Stomach smooth muscle (tissue), 2 donors: ENCODE measurements at regions not wholly inside any gene's neighbourhood (a gene's known extent, or its start where the extent isn't known, plus 50 kb on each side); places are given as distances from the start of the nearest gene placed in this dataset.
"Not testable (repeated sequence)": the region's sequence is repeated elsewhere in the genome, so short reads cannot be mapped to it uniquely, and the experiment has no call there.

Source experiments
- H3K27ac ChIP-seq: one replicate; pipeline ENCODE4 v1.7.0; 2013; ENCODE audit warnings: mild to moderate bottlenecking, low read length, inconsistent platforms
- H3K27me3 ChIP-seq, 2 donors: one replicate each; pipeline ENCODE4 v1.7.0; 2013; ENCODE audit warnings: low read length in 2 of 2; ENCODE audit not compliant: insufficient read depth in 2 of 2, control insufficient read depth in 1 of 2
- H3K36me3 ChIP-seq, 2 donors: one replicate each; pipeline ENCODE4 v1.7.0; 2013; ENCODE audit warnings: low read length in 2 of 2; ENCODE audit not compliant: control insufficient read depth in 2 of 2, insufficient read depth in 2 of 2
- H3K4me1 ChIP-seq: one replicate; pipeline ENCODE4 v1.7.0; 2013; ENCODE audit warnings: low read length; ENCODE audit not compliant: control insufficient read depth, insufficient read depth
- H3K4me3 ChIP-seq, 2 donors: one replicate each; pipeline ENCODE4 v1.7.0; 2013; ENCODE audit warnings: low read length in 2 of 2
- H3K9ac ChIP-seq, 2 donors: one replicate each; pipeline ENCODE4 v1.7.0; 2013; ENCODE audit warnings: low read length in 2 of 2, mild to moderate bottlenecking in 1 of 2
- H3K9me3 ChIP-seq, 2 donors: one replicate each; pipeline ENCODE4 v1.7.0; 2013; ENCODE audit warnings: low read length in 2 of 2; ENCODE audit not compliant: control insufficient read depth in 2 of 2
- donor health status: healthy.
- donor health status: Pancreatic carcinoma.

GRCh38 chr6:121548131-121548530 is 112.7 kb downstream of the GJA1 start:
- H3K27ac ChIP-seq, result no peak overlapping the region
- no peak overlapping the region for H3K4me3 ChIP-seq
- H3K9ac ChIP-seq, result no peak overlapping the region
- H3K27me3 ChIP-seq, result no peaks in the 10 kb centered on the region
- H3K4me1 ChIP-seq, result no peaks in the 10 kb centered on the region
- H3K9me3 ChIP-seq, result no peaks in the 10 kb centered on the region
- H3K36me3 ChIP-seq, result no peaks in the 10 kb centered on the region

- Histone ChIP-seq H3K9ac (no peak overlapping the region), H3K27ac (no peak overlapping the region), H3K4me1 (no peaks in the 10 kb centered on the region), H3K4me3 (no peak overlapping the region), H3K36me3 (no peaks in the 10 kb centered on the region), H3K9me3 (no peaks in the 10 kb centered on the region), H3K27me3 (no peaks in the 10 kb centered on the region)
These were observed 114.3 kb downstream of the GJA1 start for GRCh38 chr6:121549736-121550135.

DNA sequence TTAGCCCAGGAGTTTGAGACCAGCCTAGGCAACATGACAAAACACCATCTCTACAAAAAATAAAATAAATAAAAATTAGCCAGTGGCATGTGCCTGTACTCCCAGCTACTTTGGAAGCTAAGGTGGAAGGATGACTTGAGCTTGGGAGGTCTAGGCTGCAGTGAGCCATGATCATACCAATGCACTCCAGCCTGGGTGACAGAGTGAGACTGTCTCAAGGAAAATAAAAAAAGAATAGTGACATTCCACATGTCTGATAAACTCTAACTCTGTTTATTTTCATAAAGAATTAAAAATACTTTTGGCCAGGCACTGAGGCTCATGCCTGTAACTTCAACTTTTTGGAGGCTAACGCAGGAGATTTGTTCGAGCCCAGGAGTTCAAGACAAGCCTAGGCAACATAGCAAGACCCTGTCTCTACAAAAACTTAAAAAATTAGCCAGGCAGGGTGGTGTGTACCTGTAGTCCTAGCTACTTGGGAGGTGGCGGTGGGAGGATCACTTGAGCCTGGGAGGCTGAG is 115.1 kb downstream of the GJA1 start:
- no peaks in the 10 kb centered on the region for H3K4me1 ChIP-seq
- no peak overlapping the region for H3K27ac ChIP-seq
- H3K27me3 ChIP-seq, result no peaks in the 10 kb centered on the region
- H3K36me3 ChIP-seq, result no peaks in the 10 kb centered on the region
- H3K9ac ChIP-seq, result no peak overlapping the region
- H3K4me3 ChIP-seq, result no peak overlapping the region
- H3K9me3 ChIP-seq, result no peaks in the 10 kb centered on the region

DNA sequence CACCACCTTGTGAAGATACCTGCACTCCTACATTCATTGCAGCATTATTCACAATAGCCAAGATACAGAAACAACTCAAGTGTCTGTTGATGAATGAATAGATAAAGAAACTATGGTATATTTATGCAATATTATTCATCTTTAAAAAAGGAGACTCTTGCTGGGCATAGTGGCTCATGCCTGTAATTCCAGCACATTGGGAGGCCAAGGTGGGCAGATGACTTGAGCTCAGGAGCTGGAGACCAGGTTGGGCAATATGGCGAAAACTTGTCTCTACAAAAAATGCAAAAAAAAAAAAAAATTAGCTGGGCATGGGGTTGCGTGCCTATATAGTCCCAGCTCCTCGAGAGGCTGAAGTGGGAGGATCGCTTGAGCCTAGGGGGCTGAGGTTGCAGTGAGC is 119.8 kb downstream of the GJA1 start:
- H3K9me3 ChIP-seq, result no peaks in the 10 kb centered on the region
- H3K36me3 ChIP-seq, result no peaks in the 10 kb centered on the region
- H3K9ac ChIP-seq, result no peak overlapping the region
- H3K27me3 ChIP-seq, result no peaks in the 10 kb centered on the region
- no peaks in the 10 kb centered on the region for H3K4me1 ChIP-seq
- H3K4me3 ChIP-seq, result no peak overlapping the region
- H3K27ac ChIP-seq, result no peak overlapping the region

- H3K9me3 ChIP-seq, H3K36me3 ChIP-seq, H3K4me3 ChIP-seq, H3K27me3 ChIP-seq, H3K4me1 ChIP-seq, H3K27ac ChIP-seq, H3K9ac ChIP-seq: not testable (repeated sequence)
These were observed 120.7 kb downstream of the GJA1 start for GRCh38 chr6:121556149-121556548.

DNA sequence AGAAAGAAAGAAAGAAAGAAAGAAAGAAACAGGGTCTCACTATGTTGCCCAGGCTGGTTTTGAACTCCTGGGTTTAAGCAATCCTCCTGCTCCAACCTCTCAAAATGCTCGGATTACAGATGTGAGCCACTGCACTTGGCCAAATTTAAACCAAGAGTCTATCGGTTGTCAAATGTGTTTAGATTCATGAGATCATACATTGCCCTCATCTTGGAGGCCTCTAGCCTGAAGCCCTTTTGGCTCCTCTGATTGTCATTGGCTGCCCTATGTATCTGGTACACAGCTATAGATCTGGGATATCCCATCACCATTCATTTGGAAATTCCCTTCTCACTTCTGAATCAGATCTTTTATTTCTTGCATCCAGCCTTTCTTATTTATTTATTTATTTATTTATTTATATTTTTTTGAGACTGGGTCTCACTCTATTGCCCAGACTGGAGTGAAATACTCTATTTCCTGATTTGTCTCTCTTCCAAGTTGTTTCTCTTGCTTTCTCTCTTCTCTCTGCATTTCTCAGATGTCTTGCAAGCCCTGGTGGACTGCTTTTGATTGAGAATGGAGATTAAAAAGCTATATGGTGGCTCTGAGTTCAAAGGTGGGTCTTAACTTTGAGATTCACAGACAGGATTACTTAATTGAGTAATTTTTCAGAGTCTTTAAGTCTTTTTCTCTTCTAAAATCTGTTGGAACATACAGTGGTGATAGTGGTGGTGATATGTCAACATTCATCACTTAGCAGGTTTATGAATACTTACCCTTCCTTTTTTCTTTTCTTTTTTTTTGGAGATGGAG is 121.9 kb downstream of the GJA1 start:
- Histone ChIP-seq H3K27me3 (no peaks in the 10 kb centered on the region), H3K9me3 (no peaks in the 10 kb centered on the region), H3K9ac (no peak overlapping the region), H3K27ac (no peak overlapping the region), H3K4me1 (no peaks in the 10 kb centered on the region), H3K4me3 (no peak overlapping the region), H3K36me3 (no peaks in the 10 kb centered on the region)

DNA sequence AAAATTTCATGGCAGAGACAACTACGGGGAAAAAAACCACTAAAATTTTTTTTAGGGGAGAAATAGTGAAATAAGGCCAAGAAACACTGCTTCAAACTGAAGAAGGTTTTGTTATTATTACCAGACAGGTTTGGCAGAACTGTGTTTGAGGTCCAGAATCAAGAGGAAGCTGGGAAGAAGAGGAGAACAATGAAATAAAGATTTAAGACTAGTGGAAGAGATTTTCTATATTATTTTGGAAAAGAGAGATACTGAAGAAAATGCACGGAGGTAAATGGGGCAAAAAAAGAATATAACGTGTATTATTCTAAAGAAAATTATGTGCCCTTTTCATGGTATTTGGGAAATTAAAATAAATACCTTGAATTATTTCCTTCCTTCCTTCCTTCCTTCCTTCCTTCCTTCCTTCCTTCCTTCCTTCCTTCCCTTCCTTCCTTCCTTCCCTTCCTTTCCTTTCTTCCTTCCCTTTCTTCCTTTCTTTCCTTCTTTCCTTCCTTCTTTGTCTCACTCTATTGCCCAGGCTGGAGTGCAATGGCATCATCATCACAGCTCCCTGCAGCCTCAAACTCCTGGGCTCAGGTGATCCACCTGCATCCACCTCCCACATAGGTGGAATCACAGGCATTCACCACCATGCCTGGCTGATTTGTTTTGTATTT is 124.3 kb downstream of the GJA1 start:
- no peaks in the 10 kb centered on the region for H3K27me3 ChIP-seq
- peaks cover 0 to 8% of the 10 kb centered on the region in 2 donors for H3K9me3 ChIP-seq
- no peaks in the 10 kb centered on the region for H3K36me3 ChIP-seq
- H3K27ac ChIP-seq, result no peak overlapping the region
- H3K4me3 ChIP-seq, result no peak overlapping the region
- no peak overlapping the region for H3K9ac ChIP-seq
- H3K4me1 ChIP-seq, result no peaks in the 10 kb centered on the region

- Histone ChIP-seq H3K36me3 (no peaks in the 10 kb centered on the region), H3K27me3 (no peaks in the 10 kb centered on the region)
These were observed 125.0 kb downstream of the GJA1 start for GRCh38 chr6:121560476-121560875.

DNA sequence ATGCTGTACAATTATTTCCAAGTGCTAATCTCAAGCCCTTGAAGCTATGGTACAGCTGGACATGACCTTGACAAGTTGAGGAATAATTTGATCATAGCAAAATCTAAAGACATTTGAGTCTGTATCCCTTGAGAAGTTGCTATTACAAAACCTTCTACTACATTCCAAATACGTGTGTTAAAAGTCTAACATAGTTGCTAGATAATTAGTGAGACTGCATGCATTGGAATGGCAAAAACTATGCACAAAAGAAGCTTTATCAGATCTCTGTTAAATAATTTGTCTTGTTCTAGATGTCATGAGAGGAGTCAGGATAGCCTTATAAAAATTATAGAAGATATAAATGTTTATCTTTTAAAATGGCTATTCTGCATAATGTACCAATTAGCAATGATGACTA is 127.8 kb downstream of the GJA1 start:
- no peak overlapping the region for H3K27ac ChIP-seq
- no peaks in the 10 kb centered on the region for H3K27me3 ChIP-seq
- no peak overlapping the region for H3K9ac ChIP-seq
- no peaks in the 10 kb centered on the region for H3K36me3 ChIP-seq
- peaks cover 0 to 17% of the 10 kb centered on the region in 2 donors for H3K9me3 ChIP-seq
- no peaks in the 10 kb centered on the region for H3K4me1 ChIP-seq
- H3K4me3 ChIP-seq, result no peak overlapping the region

More at GRCh38 chr6:121560476-121560875, 125.0 kb downstream of the GJA1 start:
- Histone ChIP-seq H3K9me3 (peaks cover 0 to 16% of the 10 kb centered on the region in 2 donors), H3K4me3 (no peak overlapping the region), H3K4me1 (no peaks in the 10 kb centered on the region), H3K27ac (no peak overlapping the region), H3K9ac (no peak overlapping the region)

DNA sequence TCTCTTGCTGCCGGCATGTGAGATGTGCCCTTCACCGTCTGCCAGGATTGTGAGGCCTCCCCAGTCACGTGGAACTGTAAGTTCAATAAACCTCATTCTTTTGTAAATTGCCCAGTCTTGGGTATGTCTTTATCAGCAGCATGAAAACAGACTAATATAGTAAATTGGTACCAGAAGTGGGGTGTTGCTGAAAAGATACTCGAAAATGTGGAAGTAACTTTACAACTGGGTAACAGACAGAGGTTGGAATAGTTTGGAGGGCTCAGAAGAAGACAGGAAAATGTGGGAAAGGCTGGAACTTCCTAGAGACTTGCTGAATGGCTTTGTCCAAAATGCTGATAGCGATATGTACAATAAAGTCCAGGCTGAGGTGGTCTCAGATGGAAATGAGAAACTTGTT is 129.1 kb downstream of the GJA1 start:
- H3K9me3 ChIP-seq, result peaks cover 0 to 17% of the 10 kb centered on the region in 2 donors
- H3K27me3 ChIP-seq, H3K9ac ChIP-seq, H3K4me3 ChIP-seq, H3K27ac ChIP-seq, H3K4me1 ChIP-seq, H3K36me3 ChIP-seq: not testable (repeated sequence)

DNA sequence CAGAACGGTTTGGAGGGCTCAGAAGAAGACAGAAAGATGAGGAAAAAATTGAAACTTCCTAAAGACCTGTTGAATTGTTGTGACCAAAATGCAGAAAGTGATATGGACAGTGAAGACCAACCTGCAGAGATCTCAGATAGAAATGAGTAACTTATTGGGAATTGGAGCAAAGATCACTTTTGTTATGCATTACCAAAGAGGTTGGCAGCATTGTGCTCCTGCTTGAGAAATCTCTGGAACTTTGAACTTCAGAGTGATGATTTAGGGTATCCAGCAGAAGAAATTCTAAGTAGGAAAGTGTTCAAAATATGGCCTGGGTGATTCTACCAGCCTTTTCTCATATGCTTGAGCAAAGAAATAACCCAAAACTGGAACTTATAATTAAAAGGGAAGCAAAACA is 136.0 kb downstream of the GJA1 start:
- no peaks in the 10 kb centered on the region for H3K4me1 ChIP-seq
- no peak overlapping the region for H3K27ac ChIP-seq
- H3K36me3 ChIP-seq, result no peaks in the 10 kb centered on the region
- no peak overlapping the region for H3K9ac ChIP-seq
- H3K4me3 ChIP-seq, result no peak overlapping the region
- H3K27me3 ChIP-seq, result no peaks in the 10 kb centered on the region
- H3K9me3 ChIP-seq, result no peaks in the 10 kb centered on the region
